ENCODE measurements at regions not wholly inside any gene's neighbourhood (a gene's known extent, or its start where the extent isn't known, plus 50 kb on each side); places are given as distances from the start of the nearest gene placed in this dataset.
"Not testable (repeated sequence)": the region's sequence is repeated elsewhere in the genome, so short reads cannot be mapped to it uniquely, and the experiment has no call there.

GRCh38 chr10:27372095-27372494 lies 131.5 kb upstream of the ACBD5 start:
- no peak for TF ChIP-seq CTCF (IDR thresholded peaks at IDR 0.05; ENCODE audit: unreplicated experiment)
- DNase-seq (ENCODE audit: low spot score) = no peak
- no peaks in the 10 kb centered on the region for H3K9me3 Mint-ChIP-seq (ENCODE audit: unreplicated experiment)
- no peaks in the 10 kb centered on the region for H3K27me3 Mint-ChIP-seq (ENCODE audit: unreplicated experiment)
- H3K27ac Mint-ChIP-seq (ENCODE audit: unreplicated experiment) = no peak overlapping the region
- no peaks in the 10 kb centered on the region for H3K36me3 Mint-ChIP-seq (ENCODE audit: low read depth, unreplicated experiment)
- no peaks in the 10 kb centered on the region for H3K4me1 Mint-ChIP-seq (ENCODE audit: unreplicated experiment)
- H3K4me3 Mint-ChIP-seq (ENCODE audit: unreplicated experiment) = no peak overlapping the region

GRCh38 chr10:27371375-27371774 lies 130.8 kb upstream of the ACBD5 start:
- H3K36me3 Mint-ChIP-seq (ENCODE audit: low read depth, unreplicated experiment); H3K9me3 Mint-ChIP-seq (ENCODE audit: unreplicated experiment); H3K27me3 Mint-ChIP-seq (ENCODE audit: unreplicated experiment); H3K4me3 Mint-ChIP-seq (ENCODE audit: unreplicated experiment); H3K4me1 Mint-ChIP-seq (ENCODE audit: unreplicated experiment); H3K27ac Mint-ChIP-seq (ENCODE audit: unreplicated experiment); DNase-seq (ENCODE audit: low spot score): not testable (repeated sequence)

GRCh38 chr10:27369880-27370279 lies 129.3 kb upstream of the ACBD5 start:
- no peaks in the 10 kb centered on the region for H3K36me3 Mint-ChIP-seq (ENCODE audit: low read depth, unreplicated experiment)
- no peak for DNase-seq (ENCODE audit: low spot score)

GRCh38 chr10:27368706-27369105 lies 128.1 kb upstream of the ACBD5 start:
- Mint-ChIP-seq H3K36me3 (ENCODE audit: low read depth, unreplicated experiment) (no peaks in the 10 kb centered on the region), H3K4me1 (ENCODE audit: unreplicated experiment) (no peaks in the 10 kb centered on the region), H3K27me3 (ENCODE audit: unreplicated experiment) (no peaks in the 10 kb centered on the region), H3K27ac (ENCODE audit: unreplicated experiment) (no peak overlapping the region), H3K9me3 (ENCODE audit: unreplicated experiment) (no peaks in the 10 kb centered on the region), H3K4me3 (ENCODE audit: unreplicated experiment) (no peak overlapping the region)
- no peak for TF ChIP-seq CTCF (IDR thresholded peaks at IDR 0.05; ENCODE audit: unreplicated experiment)
- DNase-seq (ENCODE audit: low spot score) = no peak

More at GRCh38 chr10:27369880-27370279, 129.3 kb upstream of the ACBD5 start:
- peak; percentile 62 for TF ChIP-seq CTCF (IDR thresholded peaks at IDR 0.05; ENCODE audit: unreplicated experiment)
- Mint-ChIP-seq H3K9me3 (ENCODE audit: unreplicated experiment) (no peaks in the 10 kb centered on the region), H3K27ac (ENCODE audit: unreplicated experiment) (no peak overlapping the region), H3K4me1 (ENCODE audit: unreplicated experiment) (no peaks in the 10 kb centered on the region), H3K4me3 (ENCODE audit: unreplicated experiment) (no peak overlapping the region), H3K27me3 (ENCODE audit: unreplicated experiment) (no peaks in the 10 kb centered on the region)

- no peak for TF ChIP-seq CTCF (IDR thresholded peaks at IDR 0.05; ENCODE audit: unreplicated experiment)
- Mint-ChIP-seq H3K27me3 (ENCODE audit: unreplicated experiment) (no peaks in the 10 kb centered on the region), H3K4me1 (ENCODE audit: unreplicated experiment) (no peaks in the 10 kb centered on the region), H3K36me3 (ENCODE audit: low read depth, unreplicated experiment) (no peaks in the 10 kb centered on the region), H3K9me3 (ENCODE audit: unreplicated experiment) (no peaks in the 10 kb centered on the region), H3K27ac (ENCODE audit: unreplicated experiment) (no peak overlapping the region), H3K4me3 (ENCODE audit: unreplicated experiment) (no peak overlapping the region)
- DNase-seq (ENCODE audit: low spot score) = no peak
These were observed 126.2 kb upstream of the ACBD5 start for GRCh38 chr10:27366769-27367168.

- no peaks in the 10 kb centered on the region for H3K9me3 Mint-ChIP-seq (ENCODE audit: unreplicated experiment)
- no peak for DNase-seq (ENCODE audit: low spot score)
- H3K4me3 Mint-ChIP-seq (ENCODE audit: unreplicated experiment) = no peak overlapping the region
- H3K27me3 Mint-ChIP-seq (ENCODE audit: unreplicated experiment) = no peaks in the 10 kb centered on the region
- H3K27ac Mint-ChIP-seq (ENCODE audit: unreplicated experiment) = no peak overlapping the region
- H3K36me3 Mint-ChIP-seq (ENCODE audit: low read depth, unreplicated experiment) = no peaks in the 10 kb centered on the region
- TF ChIP-seq CTCF (IDR thresholded peaks at IDR 0.05; ENCODE audit: unreplicated experiment) = no peak
- H3K4me1 Mint-ChIP-seq (ENCODE audit: unreplicated experiment) = no peaks in the 10 kb centered on the region
These were observed 123.4 kb upstream of the ACBD5 start for GRCh38 chr10:27364028-27364427.
